Fibroblast of lung (primary cell): ENCODE measurements at regions not wholly inside any gene's neighbourhood (a gene's known extent, or its start where the extent isn't known, plus 50 kb on each side); places are given as distances from the start of the nearest gene placed in this dataset.
"Not testable (repeated sequence)": the region's sequence is repeated elsewhere in the genome, so short reads cannot be mapped to it uniquely, and the experiment has no call there.

ENCODE experiments used
- DNase-seq, 2 donors: peaks; one replicate each; pipeline versions ENCODE4 v3.0.0 to v3.0.0-alpha.2; 2010; ENCODE audit warnings: low read depth in 2 of 2
- H2AFZ ChIP-seq: 2 replicates; pipeline ENCODE4 v1.5.1; 2012; ENCODE audit warnings: low read length, control low read depth, inconsistent platforms
- H3K27ac ChIP-seq: 2 replicates; pipeline ENCODE4 v1.5.1; 2011; ENCODE audit warnings: low read length, control low read depth; ENCODE audit not compliant: insufficient read depth
- H3K27me3 ChIP-seq: 2 replicates; pipeline ENCODE4 v1.5.1; 2011; ENCODE audit warnings: mild to moderate bottlenecking, low read length; ENCODE audit not compliant: control insufficient read depth, insufficient read depth
- H3K36me3 ChIP-seq: 2 replicates; pipeline ENCODE4 v1.5.1; 2011; ENCODE audit warnings: low read length; ENCODE audit not compliant: control insufficient read depth, insufficient read depth
- H3K4me1 ChIP-seq: 2 replicates; pipeline ENCODE4 v1.5.1; 2011; ENCODE audit warnings: low read length; ENCODE audit not compliant: control insufficient read depth, insufficient read depth; ENCODE audit errors: extremely low read depth
- H3K4me2 ChIP-seq: 2 replicates; pipeline ENCODE4 v1.5.1; 2011; ENCODE audit warnings: low read length, control low read depth; ENCODE audit not compliant: insufficient read depth; ENCODE audit errors: extremely low read depth
- H3K4me3 ChIP-seq, 4 experiments: fragments of 200-600 bp in 1 of 4; sonication (generic) in 1 of 4; replicated peaks in 1 of 4; 2 replicates each; pipeline ENCODE4 v1.5.1; 2011 to 2016; ENCODE audit warnings: low read length in 4 of 4, low read depth in 3 of 4, mild to moderate bottlenecking in 3 of 4, control low read depth in 2 of 4, inconsistent platforms in 1 of 4, mixed read lengths in 1 of 4; ENCODE audit not compliant: insufficient read depth in 1 of 4; ENCODE audit errors: control extremely low read depth in 1 of 4
- H3K79me2 ChIP-seq: 2 replicates; pipeline ENCODE4 v1.5.1; 2012; ENCODE audit warnings: mild to moderate bottlenecking, low read length, inconsistent platforms; ENCODE audit not compliant: control insufficient read depth, insufficient read depth
- H3K9ac ChIP-seq: 2 replicates; pipeline ENCODE4 v1.5.1; 2011; ENCODE audit warnings: mild to moderate bottlenecking, low read length, control low read depth; ENCODE audit not compliant: insufficient read depth
- H3K9me3 ChIP-seq: 2 replicates; pipeline ENCODE4 v1.5.1; 2012; ENCODE audit warnings: low read depth, low read length; ENCODE audit not compliant: control insufficient read depth, insufficient read depth
- H4K20me1 ChIP-seq: 2 replicates; pipeline ENCODE4 v1.5.1; 2011; ENCODE audit warnings: low read length; ENCODE audit not compliant: control insufficient read depth, insufficient read depth; ENCODE audit errors: extremely low read depth
- EZH2 ChIP-seq: IDR thresholded peaks from 2 replicates; pipeline ENCODE4 v1.5.1; 2012; ENCODE audit warnings: low read length, control low read depth, mild to moderate bottlenecking; ENCODE audit errors: missing control alignments
- TF ChIP-seq, protein P1 (sequence below), 2 donors: IDR thresholded peaks in 1 of 2; conservative IDR thresholded peaks in 1 of 2; 1 replicate in 1 of 2; 2 replicates in 1 of 2; pipeline ENCODE4 v1.5.1; 2011 to 2012; ENCODE audit warnings: low read length in 2 of 2, control low read depth in 1 of 2, inconsistent platforms in 1 of 2, low read depth in 1 of 2, mild to moderate bottlenecking in 1 of 2

DNA sequence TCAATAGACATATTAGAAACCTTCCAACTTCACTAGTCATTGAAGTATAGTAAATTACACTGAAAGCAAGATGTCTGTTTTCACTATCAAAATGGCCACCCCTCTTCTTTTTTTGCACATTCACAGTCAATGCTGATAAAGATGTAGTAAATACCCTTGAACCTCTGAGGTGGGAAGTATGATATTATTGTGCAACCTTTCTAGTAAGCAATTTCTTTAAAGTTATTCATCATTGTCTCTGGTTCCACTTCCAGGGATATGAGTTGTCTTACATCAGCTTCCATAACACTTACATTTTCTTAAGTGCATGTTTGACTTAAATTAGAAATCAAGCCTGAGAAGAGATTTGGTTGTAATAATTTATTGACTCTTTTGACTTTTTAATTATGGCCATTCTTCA, 453.9 kb upstream of the MGAT4C start:
- TF ChIP-seq, protein P1, sequence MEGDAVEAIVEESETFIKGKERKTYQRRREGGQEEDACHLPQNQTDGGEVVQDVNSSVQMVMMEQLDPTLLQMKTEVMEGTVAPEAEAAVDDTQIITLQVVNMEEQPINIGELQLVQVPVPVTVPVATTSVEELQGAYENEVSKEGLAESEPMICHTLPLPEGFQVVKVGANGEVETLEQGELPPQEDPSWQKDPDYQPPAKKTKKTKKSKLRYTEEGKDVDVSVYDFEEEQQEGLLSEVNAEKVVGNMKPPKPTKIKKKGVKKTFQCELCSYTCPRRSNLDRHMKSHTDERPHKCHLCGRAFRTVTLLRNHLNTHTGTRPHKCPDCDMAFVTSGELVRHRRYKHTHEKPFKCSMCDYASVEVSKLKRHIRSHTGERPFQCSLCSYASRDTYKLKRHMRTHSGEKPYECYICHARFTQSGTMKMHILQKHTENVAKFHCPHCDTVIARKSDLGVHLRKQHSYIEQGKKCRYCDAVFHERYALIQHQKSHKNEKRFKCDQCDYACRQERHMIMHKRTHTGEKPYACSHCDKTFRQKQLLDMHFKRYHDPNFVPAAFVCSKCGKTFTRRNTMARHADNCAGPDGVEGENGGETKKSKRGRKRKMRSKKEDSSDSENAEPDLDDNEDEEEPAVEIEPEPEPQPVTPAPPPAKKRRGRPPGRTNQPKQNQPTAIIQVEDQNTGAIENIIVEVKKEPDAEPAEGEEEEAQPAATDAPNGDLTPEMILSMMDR (conservative IDR thresholded peaks at IDR 0.05 in 1 of 2, IDR thresholded peaks at IDR 0.05 in 1 of 2; ENCODE audit: low read depth in 1 of 2, low read length in 2 of 2) = no peak
- Histone ChIP-seq H4K20me1 (no peaks in the 10 kb centered on the region), H3K79me2 (no peaks in the 10 kb centered on the region), H3K4me1 (peaks cover 2% of the 10 kb centered on the region), H3K36me3 (no peaks in the 10 kb centered on the region), H2AFZ (no peak overlapping the region), H3K4me2 (no peak overlapping the region), H3K27me3 (no peaks in the 10 kb centered on the region), H3K27ac (no peak overlapping the region), H3K9me3 (no peaks in the 10 kb centered on the region), H3K4me3 (no peak overlapping the region), H3K9ac (no peak overlapping the region)
- DNase-seq = peak; percentile 30 to 45

DNA sequence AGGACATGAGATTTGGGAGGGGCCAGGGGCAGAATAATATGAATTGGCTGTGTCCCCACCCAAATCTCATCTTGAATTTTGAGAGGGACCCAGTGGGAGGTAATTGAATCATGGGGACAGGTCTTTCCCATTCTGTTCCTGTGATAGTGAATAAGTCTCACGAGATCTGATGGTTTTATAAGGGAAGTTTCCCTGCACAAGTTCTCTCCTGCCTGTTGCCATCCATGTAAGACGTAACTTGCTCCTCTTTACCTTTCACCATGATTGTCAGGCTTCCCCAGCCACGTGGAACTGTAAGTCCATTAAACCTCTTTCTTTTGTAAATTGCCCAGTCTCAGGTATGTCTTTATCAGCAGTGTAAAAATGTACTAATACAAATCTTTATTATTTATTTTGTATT, 452.8 kb upstream of the MGAT4C start:
- H3K9ac ChIP-seq, H2AFZ ChIP-seq, H3K36me3 ChIP-seq, H3K79me2 ChIP-seq, H3K27me3 ChIP-seq, DNase-seq, H3K9me3 ChIP-seq, H3K4me2 ChIP-seq, H4K20me1 ChIP-seq, H3K4me1 ChIP-seq, H3K4me3 ChIP-seq, H3K27ac ChIP-seq: not testable (repeated sequence)

DNA sequence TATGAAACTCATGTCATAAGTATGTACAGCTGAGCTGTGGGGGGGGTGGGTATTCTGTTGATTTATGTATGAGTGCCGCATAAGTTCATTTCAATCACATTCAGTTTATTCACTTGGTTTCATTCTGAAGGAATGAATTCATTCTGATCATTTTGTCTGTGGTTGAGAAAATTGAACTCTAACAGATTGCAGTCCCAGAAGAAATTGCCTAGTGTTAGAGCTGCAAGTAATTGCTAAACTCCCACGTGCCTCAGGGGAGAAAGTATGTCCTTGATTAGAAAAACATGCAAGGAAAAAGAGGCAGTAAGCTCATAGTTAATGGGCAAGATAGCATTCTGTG, 442.4 kb upstream of the MGAT4C start:
- H3K9ac ChIP-seq = no peak overlapping the region
- peak overlapping the region; percentile 49 for H3K4me2 ChIP-seq
- no peaks in the 10 kb centered on the region for H3K9me3 ChIP-seq
- H4K20me1 ChIP-seq = no peaks in the 10 kb centered on the region
- peak; percentile 67 to 84 for DNase-seq
- no peak overlapping the region for H3K27ac ChIP-seq
- H3K36me3 ChIP-seq = no peaks in the 10 kb centered on the region
- H3K4me3 ChIP-seq = no peak overlapping the region
- H2AFZ ChIP-seq = no peak overlapping the region
- TF ChIP-seq, protein P1 (conservative IDR thresholded peaks at IDR 0.05 in 1 of 2, IDR thresholded peaks at IDR 0.05 in 1 of 2; ENCODE audit: low read depth in 1 of 2, low read length in 2 of 2) = no peak
- no peak for TF ChIP-seq EZH2
- H3K79me2 ChIP-seq = no peaks in the 10 kb centered on the region
- peaks cover 2% of the 10 kb centered on the region for H3K4me1 ChIP-seq
- no peaks in the 10 kb centered on the region for H3K27me3 ChIP-seq
